ENCODE measurements at regions not wholly inside any gene's neighbourhood (a gene's known extent, or its start where the extent isn't known, plus 50 kb on each side); places are given as distances from the start of the nearest gene placed in this dataset.

DNA sequence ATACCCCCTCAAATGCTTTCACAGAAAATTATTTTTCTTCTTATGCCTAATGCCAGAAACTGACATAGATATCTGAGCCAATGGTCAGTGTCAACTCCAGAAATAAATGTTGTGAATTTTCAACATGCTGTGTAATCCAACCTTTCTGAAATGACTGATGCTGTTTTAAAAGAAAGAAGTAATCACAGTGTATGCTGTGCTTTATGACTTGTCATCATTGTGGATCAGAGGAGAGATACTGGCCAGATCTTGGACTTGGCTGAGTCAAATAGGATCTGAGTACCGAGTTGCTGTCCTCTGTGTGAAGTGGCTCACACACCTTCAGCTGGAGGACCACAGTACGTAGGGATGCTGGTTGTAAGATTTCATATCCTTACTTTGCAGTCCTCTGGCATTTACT is 89.9 kb upstream of the ARHGAP20 start:
- TF ChIP-seq, protein P1, sequence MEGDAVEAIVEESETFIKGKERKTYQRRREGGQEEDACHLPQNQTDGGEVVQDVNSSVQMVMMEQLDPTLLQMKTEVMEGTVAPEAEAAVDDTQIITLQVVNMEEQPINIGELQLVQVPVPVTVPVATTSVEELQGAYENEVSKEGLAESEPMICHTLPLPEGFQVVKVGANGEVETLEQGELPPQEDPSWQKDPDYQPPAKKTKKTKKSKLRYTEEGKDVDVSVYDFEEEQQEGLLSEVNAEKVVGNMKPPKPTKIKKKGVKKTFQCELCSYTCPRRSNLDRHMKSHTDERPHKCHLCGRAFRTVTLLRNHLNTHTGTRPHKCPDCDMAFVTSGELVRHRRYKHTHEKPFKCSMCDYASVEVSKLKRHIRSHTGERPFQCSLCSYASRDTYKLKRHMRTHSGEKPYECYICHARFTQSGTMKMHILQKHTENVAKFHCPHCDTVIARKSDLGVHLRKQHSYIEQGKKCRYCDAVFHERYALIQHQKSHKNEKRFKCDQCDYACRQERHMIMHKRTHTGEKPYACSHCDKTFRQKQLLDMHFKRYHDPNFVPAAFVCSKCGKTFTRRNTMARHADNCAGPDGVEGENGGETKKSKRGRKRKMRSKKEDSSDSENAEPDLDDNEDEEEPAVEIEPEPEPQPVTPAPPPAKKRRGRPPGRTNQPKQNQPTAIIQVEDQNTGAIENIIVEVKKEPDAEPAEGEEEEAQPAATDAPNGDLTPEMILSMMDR (IDR thresholded peaks at IDR 0.05 in 4 of 5, conservative IDR thresholded peaks at IDR 0.05 in 1 of 5), result no peak
- TF ChIP-seq POLR2A (IDR thresholded peaks at IDR 0.05), result no peak
